HepG2 (cell line): ENCODE measurements at regions not wholly inside any gene's neighbourhood (a gene's known extent, or its start where the extent isn't known, plus 50 kb on each side); places are given as distances from the start of the nearest gene placed in this dataset.

Experiments used
- ATAC-seq: fragments of 200-7000 bp; cut with Tn5 transposase; 3 replicates; pipeline ENCODE4 v1.9.1; 2020; ENCODE audit warnings: mild to moderate bottlenecking, moderate library complexity
- BruUV-seq: library from RNA; stranded (reverse); fragments of 400-500 nt; replicated peaks from 2 replicates; lab custom pipeline; 2021; lab: Mats Ljungman, UMichigan
- CTCF ChIA-PET: fragments of 300-600 bp; formaldehyde crosslinking; extraction: SDS; loops from one replicate; lab custom pipeline; 2021; ENCODE audit warnings: low total read pairs, inconsistent platforms, low intra/inter-chr PET ratio; lab: Yijun Ruan, JAX
- POLR2A ChIA-PET: fragments of 350-600 bp; sonication (Branson Sonifier 250); formaldehyde crosslinking; loops from one replicate; lab custom pipeline; 2020; ENCODE audit warnings: antibody characterized with exemption, inconsistent platforms; lab: Yijun Ruan, JAX
- DNase-seq: peaks from one replicate; pipeline ENCODE4 v3.0.0-alpha.2; 2015; ENCODE audit warnings: low spot score
- FAIRE-seq: peaks from 3 replicates; lab custom pipeline; 2011; peaks lifted over from hg19 to GRCh38; lab: Jason Lieb, UNC
- H2AFZ ChIP-seq: one replicate; pipeline ENCODE4 v1.6.1; 2011; ENCODE audit warnings: low read length, inconsistent platforms
- H3K27ac ChIP-seq: fragments of 300-600 bp; 3 replicates; pipeline ENCODE4 v1.8.0; 2011; ENCODE audit warnings: mixed run types, mild to moderate bottlenecking, mixed read lengths, low read length, inconsistent platforms; ENCODE audit not compliant: insufficient read depth; ENCODE audit errors: extremely low read length
- H3K27me3 ChIP-seq, 2 experiments: fragments of 200-600 bp in 1 of 2; 2 replicates in 1 of 2; 3 replicates in 1 of 2; pipeline versions ENCODE4 v1.6.0 to v1.8.0; 2011; ENCODE audit warnings: low read length in 2 of 2, mild to moderate bottlenecking in 2 of 2, moderate library complexity in 2 of 2, inconsistent platforms in 1 of 2; ENCODE audit not compliant: insufficient read depth in 2 of 2, control insufficient read depth in 1 of 2
- H3K36me3 ChIP-seq, 2 experiments: fragments of 200-600 bp in 1 of 2; replicated peaks in 1 of 2; 2 replicates in 1 of 2; 3 replicates in 1 of 2; pipeline versions ENCODE4 v1.5.1 to v1.8.0; 2011; ENCODE audit warnings: low read length in 2 of 2, inconsistent platforms in 1 of 2; ENCODE audit not compliant: insufficient read depth in 2 of 2, control insufficient read depth in 1 of 2
- H3K4me1 ChIP-seq: 2 replicates; pipeline ENCODE4 v1.5.1; 2012; ENCODE audit warnings: low read length, inconsistent platforms; ENCODE audit not compliant: insufficient read depth
- H3K4me2 ChIP-seq: 2 replicates; pipeline ENCODE4 v1.6.0; 2011; ENCODE audit warnings: low read depth, low read length, inconsistent platforms
- H3K4me3 ChIP-seq, 3 experiments: fragments of 200-600 bp in 1 of 3; sonication (generic), shearing (Covaris generic) in 1 of 3; replicated peaks in 1 of 3; 2 replicates each; pipeline ENCODE4 v1.5.1; 2011 to 2016; ENCODE audit warnings: low read length in 3 of 3, inconsistent platforms in 2 of 3, low read depth in 2 of 3, mild to moderate bottlenecking in 2 of 3, control low read depth in 1 of 3, mixed read lengths in 1 of 3; ENCODE audit not compliant: insufficient read depth in 1 of 3
- H3K79me2 ChIP-seq: one replicate; pipeline ENCODE4 v1.6.1; 2011; ENCODE audit warnings: low read length, inconsistent platforms; ENCODE audit not compliant: insufficient read depth
- H3K9ac ChIP-seq: 2 replicates; pipeline ENCODE4 v1.6.0; 2011; ENCODE audit warnings: mild to moderate bottlenecking, low read depth, low read length, inconsistent platforms; ENCODE audit not compliant: insufficient read depth
- H3K9me3 ChIP-seq: 2 replicates; pipeline ENCODE4 v1.5.1; 2012; ENCODE audit warnings: mild to moderate bottlenecking, low read length
- H4K20me1 ChIP-seq: 2 replicates; pipeline ENCODE4 v1.6.0; 2011; ENCODE audit warnings: inconsistent platforms, mild to moderate bottlenecking, low read length, moderate library complexity; ENCODE audit not compliant: insufficient read depth
- ELF4 ChIP-seq: sonication (generic); formaldehyde crosslinking; IDR thresholded peaks from 2 replicates; pipeline ENCODE4 v1.5.0; 2020; ENCODE audit warnings: missing genetic modification reagents, mild to moderate bottlenecking, moderate library complexity, borderline replicate concordance
- HCFC1 ChIP-seq: fragments of 150-350 bp; IDR thresholded peaks from 2 replicates; pipeline ENCODE4 v1.6.1; 2014; ENCODE audit warnings: low read depth, low read length
- KDM4B ChIP-seq: sonication (generic); formaldehyde crosslinking; IDR thresholded peaks from 2 replicates; pipeline ENCODE4 v1.4.0; 2020; ENCODE audit warnings: missing genetic modification reagents
- POGZ ChIP-seq: sonication (generic); formaldehyde crosslinking; IDR thresholded peaks from 2 replicates; pipeline ENCODE4 v1.4.0; 2020; ENCODE audit warnings: mild to moderate bottlenecking, missing genetic modification reagents
- ZBTB25 ChIP-seq: IDR thresholded peaks from 2 replicates; pipeline ENCODE4 v1.6.1; 2018; ENCODE audit warnings: missing genetic modification reagents
- ZNF407 ChIP-seq: sonication (generic); formaldehyde crosslinking; IDR thresholded peaks from one replicate; pipeline ENCODE4 v1.5.1; 2020; ENCODE audit warnings: mild to moderate bottlenecking, missing genetic modification reagents; ENCODE audit errors: not compliant biosample characterization
- ZNF546 ChIP-seq: sonication (generic); formaldehyde crosslinking; conservative IDR thresholded peaks from 2 replicates; pipeline ENCODE4 v1.8.1; 2023; ENCODE audit warnings: mild to moderate bottlenecking, missing genetic modification reagents
- ZNF598 ChIP-seq: sonication (generic); formaldehyde crosslinking; IDR thresholded peaks from 2 replicates; pipeline ENCODE4 v1.5.1; 2020; ENCODE audit warnings: mild to moderate bottlenecking, missing genetic modification reagents, borderline replicate concordance
- WGBS: methylation state at CpG from one replicate; pipeline ENCODE4 v1.1.6; 2017; ENCODE audit warnings: low lambda C conversion rate; 5-methylcytosine and 5-hydroxymethylcytosine counted together
- in situ Hi-C: cut with HindIII; loops from 2 replicates; pipeline ENCODE4 v1.10.0; 2017; ENCODE audit warnings: low pct_unique_long_range_greater_than_20kb; ENCODE audit not compliant: extremely low pct_ligation_motif_present
- intact Hi-C: fragments of 100-400 bp; cut with micrococcal nuclease; formaldehyde crosslinking; loops from one replicate; pipeline ENCODE4 v1.10.0; 2022; ENCODE audit not compliant: unreplicated experiment

GRCh38 chr2:7281231-7282201, 364.3 kb downstream of the RNF144A start:
- 23% methylated on average over 9 of the region's 9 CpGs for WGBS
- H3K27ac ChIP-seq: no peak overlapping the region
- H3K9me3 ChIP-seq: no peaks in the 10 kb centered on the region
- H3K79me2 ChIP-seq: no peaks in the 10 kb centered on the region
- H3K4me3 ChIP-seq: no peak overlapping the region
- H2AFZ ChIP-seq: no peak overlapping the region
- H3K36me3 ChIP-seq: no peaks in the 10 kb centered on the region
- no peak for ATAC-seq
- H3K9ac ChIP-seq: no peak overlapping the region
- CTCF ChIA-PET: no interaction called here
- POLR2A ChIA-PET: no interaction called here
- H3K27me3 ChIP-seq: no peaks in the 10 kb centered on the region
- BruUV-seq: no TSS peak
- no peak for DNase-seq
- no peak for FAIRE-seq
- no peak for TF ChIP-seq ZNF546
- TF ChIP-seq HCFC1: no peak
- no peak for TF ChIP-seq ZNF598 (CRISPR knock-in tag)
- H4K20me1 ChIP-seq: no peaks in the 10 kb centered on the region
- in situ Hi-C loops (no loop called here), intact Hi-C loops (no loop called here)
- no peak overlapping the region for H3K4me2 ChIP-seq
- H3K4me1 ChIP-seq: no peaks in the 10 kb centered on the region

GRCh38 chr2:7286120-7286519, 368.9 kb downstream of the RNF144A start:
- H3K27ac ChIP-seq: no peak overlapping the region
- intact Hi-C loops (no loop called here), in situ Hi-C loops (no loop called here)
- H3K4me3 ChIP-seq: no peak overlapping the region
- no peak overlapping the region for H2AFZ ChIP-seq
- H3K79me2 ChIP-seq: no peaks in the 10 kb centered on the region
- H3K27me3 ChIP-seq: 0 out of 5 replicates have a peak, but pooled peaks cover 0 to 2% of the 10 kb centered on the region in 2 experiments
- ChIA-PET POLR2A (no interaction called here), CTCF (no interaction called here)
- DNase-seq: no peak
- no peaks in the 10 kb centered on the region for H3K9me3 ChIP-seq
- no peak overlapping the region for H3K4me2 ChIP-seq
- no peak for FAIRE-seq
- no peaks in the 10 kb centered on the region for H3K36me3 ChIP-seq
- WGBS: 47% methylated on average over 9 of the region's 9 CpGs
- H3K9ac ChIP-seq: no peak overlapping the region
- no TSS peak for BruUV-seq
- no peaks in the 10 kb centered on the region for H3K4me1 ChIP-seq
- H4K20me1 ChIP-seq: no peaks in the 10 kb centered on the region
- no peak for ATAC-seq
- TF ChIP-seq KDM4B (CRISPR knock-in tag) (no peak), POGZ (CRISPR knock-in tag) (no peak), ELF4 (CRISPR knock-in tag) (no peak), ZBTB25 (CRISPR knock-in tag) (no peak), ZNF407 (CRISPR knock-in tag) (no peak)
